ENCODE measurements at regions not wholly inside any gene's neighbourhood (a gene's known extent, or its start where the extent isn't known, plus 50 kb on each side); places are given as distances from the start of the nearest gene placed in this dataset.

- TF ChIP-seq, protein P1, sequence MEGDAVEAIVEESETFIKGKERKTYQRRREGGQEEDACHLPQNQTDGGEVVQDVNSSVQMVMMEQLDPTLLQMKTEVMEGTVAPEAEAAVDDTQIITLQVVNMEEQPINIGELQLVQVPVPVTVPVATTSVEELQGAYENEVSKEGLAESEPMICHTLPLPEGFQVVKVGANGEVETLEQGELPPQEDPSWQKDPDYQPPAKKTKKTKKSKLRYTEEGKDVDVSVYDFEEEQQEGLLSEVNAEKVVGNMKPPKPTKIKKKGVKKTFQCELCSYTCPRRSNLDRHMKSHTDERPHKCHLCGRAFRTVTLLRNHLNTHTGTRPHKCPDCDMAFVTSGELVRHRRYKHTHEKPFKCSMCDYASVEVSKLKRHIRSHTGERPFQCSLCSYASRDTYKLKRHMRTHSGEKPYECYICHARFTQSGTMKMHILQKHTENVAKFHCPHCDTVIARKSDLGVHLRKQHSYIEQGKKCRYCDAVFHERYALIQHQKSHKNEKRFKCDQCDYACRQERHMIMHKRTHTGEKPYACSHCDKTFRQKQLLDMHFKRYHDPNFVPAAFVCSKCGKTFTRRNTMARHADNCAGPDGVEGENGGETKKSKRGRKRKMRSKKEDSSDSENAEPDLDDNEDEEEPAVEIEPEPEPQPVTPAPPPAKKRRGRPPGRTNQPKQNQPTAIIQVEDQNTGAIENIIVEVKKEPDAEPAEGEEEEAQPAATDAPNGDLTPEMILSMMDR (IDR thresholded peaks at IDR 0.05; ENCODE audit: insufficient read depth in 1 of 2, low read depth in 1 of 2, low read length in 1 of 2, severe bottlenecking in 1 of 2, unreplicated experiment in 1 of 2): no peak
- intact Hi-C loops (cut with micrococcal nuclease; ENCODE audit: unreplicated experiment): loop anchor here (1.0 kb wide), 1 partner anchor 34 kb away; no protein-coding TSS in a partner anchor
- CTCF ChIA-PET: no interaction called here
Observed at GRCh38 chr6:85195243-85195642, 254.6 kb upstream of the NT5E start.

GRCh38 chr6:85193339-85193738, 256.5 kb upstream of the NT5E start:
- Mint-ChIP-seq H3K27me3 (ENCODE audit: insufficient read depth, unreplicated experiment) (peaks cover 4% of the 10 kb centered on the region), H3K4me3 (ENCODE audit: unreplicated experiment) (no peak overlapping the region), H3K36me3 (ENCODE audit: insufficient read depth, unreplicated experiment) (no peaks in the 10 kb centered on the region), H3K9me3 (ENCODE audit: unreplicated experiment) (peaks cover 9% of the 10 kb centered on the region), H3K4me1 (ENCODE audit: low read depth, unreplicated experiment) (no peaks in the 10 kb centered on the region), H3K27ac (ENCODE audit: unreplicated experiment) (no peak overlapping the region)
- no TSS peak for BruUV-seq (replicated peaks)
- no peaks in the 10 kb centered on the region for H3K36me3 ChIP-seq (ENCODE audit: control insufficient read depth, insufficient read depth, low read length)
- H3K27me3 ChIP-seq (replicated peaks; ENCODE audit: control insufficient read depth, insufficient read depth, low read length): no peaks in the 10 kb centered on the region
- H3K9me3 ChIP-seq: no peaks in the 10 kb centered on the region
- ChIA-PET CTCF (no interaction called here), POLR2A (no interaction called here)
- DNase-seq: no peak
- peaks cover 5% of the 10 kb centered on the region; the same call in 1 of the 2 replicates for H3K4me1 ChIP-seq
- intact Hi-C loops (cut with micrococcal nuclease; ENCODE audit: unreplicated experiment): no loop called here
- TF ChIP-seq, protein P1 (IDR thresholded peaks at IDR 0.05; ENCODE audit: insufficient read depth in 1 of 2, low read depth in 1 of 2, low read length in 1 of 2, severe bottlenecking in 1 of 2, unreplicated experiment in 1 of 2): no peak
- H3K4me3 ChIP-seq (ENCODE audit: low read depth, low read length): no peak overlapping the region

More at GRCh38 chr6:85195243-85195642, 254.6 kb upstream of the NT5E start:
- Mint-ChIP-seq H3K27ac (ENCODE audit: unreplicated experiment) (no peak overlapping the region), H3K4me3 (ENCODE audit: unreplicated experiment) (no peak overlapping the region), H3K9me3 (ENCODE audit: unreplicated experiment) (no peaks in the 10 kb centered on the region), H3K27me3 (ENCODE audit: insufficient read depth, unreplicated experiment) (peaks cover 4% of the 10 kb centered on the region), H3K36me3 (ENCODE audit: insufficient read depth, unreplicated experiment) (no peaks in the 10 kb centered on the region), H3K4me1 (ENCODE audit: low read depth, unreplicated experiment) (no peaks in the 10 kb centered on the region)
- POLR2A ChIA-PET: no interaction called here
- Histone ChIP-seq H3K9me3 (no peaks in the 10 kb centered on the region), H3K36me3 (ENCODE audit: control insufficient read depth, insufficient read depth, low read length) (no peaks in the 10 kb centered on the region), H3K4me1 (peaks cover 5% of the 10 kb centered on the region; the same call in 1 of the 2 replicates), H3K4me3 (ENCODE audit: low read depth, low read length) (no peak overlapping the region), H3K27me3 (replicated peaks; ENCODE audit: control insufficient read depth, insufficient read depth, low read length) (no peaks in the 10 kb centered on the region)
- DNase-seq: no peak
- no TSS peak for BruUV-seq (replicated peaks)

DNA sequence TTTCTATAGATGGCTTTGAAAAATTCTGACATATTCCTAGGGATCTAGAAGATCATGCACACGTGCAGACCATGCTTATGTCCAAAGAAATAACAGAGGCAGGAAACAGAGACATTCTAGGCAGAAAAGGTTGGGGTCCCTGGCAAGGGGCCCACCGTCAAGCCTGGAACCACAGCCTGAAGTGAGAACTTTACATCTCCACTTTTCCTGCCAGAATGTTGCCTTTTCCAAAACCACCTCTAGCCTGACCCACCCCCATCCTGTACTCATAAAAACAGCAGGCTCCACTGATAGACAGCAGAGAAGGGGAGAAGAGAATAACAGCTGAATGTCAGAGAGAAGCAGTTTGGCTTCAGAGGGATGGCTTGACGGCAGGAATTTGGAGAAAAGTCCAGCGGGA, 257.3 kb upstream of the NT5E start:
- no peak overlapping the region for H3K4me3 ChIP-seq (ENCODE audit: low read depth, low read length)
- no peaks in the 10 kb centered on the region for H3K27me3 ChIP-seq (replicated peaks; ENCODE audit: control insufficient read depth, insufficient read depth, low read length)
- Mint-ChIP-seq H3K36me3 (ENCODE audit: insufficient read depth, unreplicated experiment) (no peaks in the 10 kb centered on the region), H3K27me3 (ENCODE audit: insufficient read depth, unreplicated experiment) (peaks cover under 1% of the 10 kb centered on the region), H3K4me1 (ENCODE audit: low read depth, unreplicated experiment) (no peaks in the 10 kb centered on the region), H3K9me3 (ENCODE audit: unreplicated experiment) (peaks cover 9% of the 10 kb centered on the region), H3K4me3 (ENCODE audit: unreplicated experiment) (no peak overlapping the region), H3K27ac (ENCODE audit: unreplicated experiment) (no peak overlapping the region)
- DNase-seq: no peak
- BruUV-seq (replicated peaks): no TSS peak
- CTCF ChIA-PET: no interaction called here
- intact Hi-C loops (cut with micrococcal nuclease; ENCODE audit: unreplicated experiment): no loop called here
- POLR2A ChIA-PET: no interaction called here
- TF ChIP-seq, protein P1 (IDR thresholded peaks at IDR 0.05; ENCODE audit: insufficient read depth in 1 of 2, low read depth in 1 of 2, low read length in 1 of 2, severe bottlenecking in 1 of 2, unreplicated experiment in 1 of 2): no peak
- H3K36me3 ChIP-seq (ENCODE audit: control insufficient read depth, insufficient read depth, low read length): no peaks in the 10 kb centered on the region
- no peaks in the 10 kb centered on the region for H3K9me3 ChIP-seq
- H3K4me1 ChIP-seq: peaks cover 5% of the 10 kb centered on the region; the same call in 1 of the 2 replicates
